Liver (tissue), 3 donors: ENCODE measurements at regions not wholly inside any gene's neighbourhood (a gene's known extent, or its start where the extent isn't known, plus 50 kb on each side); places are given as distances from the start of the nearest gene placed in this dataset.

Experiments
- CTCF ChIP-seq: fragments of 150-350 bp; IDR thresholded peaks from 2 replicates; pipeline ENCODE4 v1.5.1; 2017; ENCODE audit warnings: improper control_type of control experiment, low read depth, low read length; ENCODE audit not compliant: missing input control
- GABPA ChIP-seq, 2 donors: IDR thresholded peaks in 1 of 2; conservative IDR thresholded peaks in 1 of 2; 2 replicates each; pipeline ENCODE4 v1.6.1; 2016; ENCODE audit warnings: antibody characterized with exemption in 2 of 2, mild to moderate bottlenecking in 1 of 2, moderate library complexity in 1 of 2
- HNF4A ChIP-seq, 2 donors: conservative IDR thresholded peaks; 2 replicates each; pipeline ENCODE4 v1.6.1; 2016; ENCODE audit warnings: antibody characterized with exemption in 2 of 2, mild to moderate bottlenecking in 2 of 2
- JUND ChIP-seq, 2 donors: IDR thresholded peaks; 2 replicates each; pipeline ENCODE4 v1.6.1; 2016; ENCODE audit warnings: antibody characterized with exemption in 2 of 2
- NR2F2 ChIP-seq: IDR thresholded peaks from 2 replicates; pipeline ENCODE4 v1.6.1; 2016; ENCODE audit warnings: antibody characterized with exemption
- RAD21 ChIP-seq, 2 donors: IDR thresholded peaks; 2 replicates each; pipeline ENCODE4 v1.6.1; 2016; ENCODE audit warnings: antibody characterized with exemption in 2 of 2, mild to moderate bottlenecking in 2 of 2
- REST ChIP-seq: IDR thresholded peaks from 2 replicates; pipeline ENCODE4 v1.6.1; 2016; ENCODE audit warnings: antibody characterized with exemption, mild to moderate bottlenecking
- RXRA ChIP-seq, 2 donors: IDR thresholded peaks; 2 replicates each; pipeline ENCODE4 v1.6.1; 2017 to 2018; ENCODE audit warnings: antibody characterized with exemption in 2 of 2, mild to moderate bottlenecking in 1 of 2
- SP1 ChIP-seq: IDR thresholded peaks from 2 replicates; pipeline ENCODE4 v1.6.1; 2018; ENCODE audit warnings: antibody characterized with exemption, mild to moderate bottlenecking
- TAF1 ChIP-seq: conservative IDR thresholded peaks from 2 replicates; pipeline ENCODE4 v1.6.1; 2016; ENCODE audit warnings: antibody characterized with exemption, mild to moderate bottlenecking
- YY1 ChIP-seq: IDR thresholded peaks from 2 replicates; pipeline ENCODE4 v1.6.1; 2016; ENCODE audit warnings: antibody characterized with exemption, mild to moderate bottlenecking
- ZBTB33 ChIP-seq: IDR thresholded peaks from 2 replicates; pipeline ENCODE4 v1.6.1; 2016; ENCODE audit warnings: antibody characterized with exemption
- TF ChIP-seq, protein P1 (sequence below): IDR thresholded peaks from 2 replicates; pipeline ENCODE4 v1.6.1; 2016; ENCODE audit warnings: antibody characterized with exemption
- donor health status: healthy.
- donor health status: healthy.

DNA sequence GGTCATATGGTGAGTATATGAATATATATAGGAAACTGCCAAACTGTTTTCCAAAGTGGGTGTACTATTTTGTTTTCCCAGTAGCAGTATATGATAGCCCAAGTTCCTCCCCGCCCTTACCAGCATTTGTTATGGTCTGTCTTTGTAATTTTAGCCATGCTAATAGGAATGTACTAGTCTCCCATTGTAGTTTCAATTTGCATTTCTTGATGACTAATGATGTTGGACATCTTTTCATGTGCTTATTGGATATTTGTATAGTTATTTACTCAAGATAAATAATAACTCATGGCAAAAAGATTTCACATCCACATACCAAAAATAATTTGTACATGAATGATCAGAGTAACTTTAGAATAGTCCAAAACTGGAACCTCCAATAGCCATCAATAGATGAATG is 75.3 kb upstream of the SERP2 start:
- TF ChIP-seq REST (no peak), CTCF (no peak), SP1 (no peak), YY1 (no peak), TAF1 (no peak), GABPA (IDR thresholded peaks at IDR 0.05 in 1 of 2, conservative IDR thresholded peaks at IDR 0.05 in 1 of 2) (no peak), RXRA (IDR thresholded peaks at IDR 0.05) (no peak), NR2F2 (no peak), RAD21 (IDR thresholded peaks at IDR 0.05) (no peak), HNF4A (conservative IDR thresholded peaks at IDR 0.05) (no peak), ZBTB33 (no peak), JUND (IDR thresholded peaks at IDR 0.05) (no peak)
- TF ChIP-seq, protein P1, sequence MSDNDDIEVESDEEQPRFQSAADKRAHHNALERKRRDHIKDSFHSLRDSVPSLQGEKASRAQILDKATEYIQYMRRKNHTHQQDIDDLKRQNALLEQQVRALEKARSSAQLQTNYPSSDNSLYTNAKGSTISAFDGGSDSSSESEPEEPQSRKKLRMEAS, result no peak
